ENCODE measurements at regions not wholly inside any gene's neighbourhood (a gene's known extent, or its start where the extent isn't known, plus 50 kb on each side); places are given as distances from the start of the nearest gene placed in this dataset.

DNA sequence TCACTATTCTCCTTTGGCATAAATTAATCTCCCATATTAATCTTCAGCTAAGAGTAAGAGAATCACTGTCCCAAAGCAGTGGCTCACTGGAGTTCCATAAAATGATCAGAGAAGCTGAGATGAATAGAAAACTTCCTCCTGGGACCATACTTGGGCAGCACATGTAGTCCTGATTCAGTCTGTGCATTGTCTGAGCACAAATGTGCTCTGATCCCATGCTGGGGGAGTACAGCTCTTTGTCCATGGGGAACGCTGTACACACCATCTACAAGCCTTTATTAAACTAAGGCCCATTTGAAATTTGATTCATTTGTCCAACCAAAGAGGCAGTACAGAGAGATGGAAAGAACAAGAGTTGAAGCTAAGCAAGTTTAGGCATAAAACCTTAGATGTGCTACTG is 147.4 kb upstream of the PGR start:
- no peak overlapping the region for H2BK5ac ChIP-seq (ENCODE audit: low read depth, low read length)
- H2BK120ac ChIP-seq (replicated peaks; ENCODE audit: low read depth, low read length): no peak overlapping the region
- H3K27ac ChIP-seq (ENCODE audit: low read depth, low read length): no peak overlapping the region
- H3K18ac ChIP-seq (ENCODE audit: extremely low read depth, low read length): no peak overlapping the region
- POLR2A ChIA-PET (ENCODE audit: partially characterized antibody): no interaction called here
- no peak overlapping the region for H4K91ac ChIP-seq (replicated peaks; ENCODE audit: insufficient read length, low read length)
- H3K9me3 ChIP-seq (ENCODE audit: insufficient read depth in 2 of 2, low read depth in 1 of 2, low read length in 1 of 2): no peaks in the 10 kb centered on the region; a peak in 1 of 4 replicates
- no peaks in the 10 kb centered on the region for H3K23me2 ChIP-seq (ENCODE audit: low read depth, low read length)
- no peaks in the 10 kb centered on the region for H3K79me2 ChIP-seq (ENCODE audit: control insufficient read depth in 1 of 2, insufficient read depth in 2 of 2, low read length in 2 of 2)
- H3K14ac ChIP-seq (ENCODE audit: insufficient read length): no peak overlapping the region
- H2BK12ac ChIP-seq (ENCODE audit: low read depth, low read length): no peak overlapping the region
- no peak overlapping the region for H3K23ac ChIP-seq (ENCODE audit: insufficient read length)
- no peak overlapping the region for H3K9ac ChIP-seq (replicated peaks in 1 of 4; ENCODE audit: extremely low read depth in 1 of 4, low read depth in 3 of 4, low read length in 3 of 4)
- H4K5ac ChIP-seq (ENCODE audit: insufficient read length, low read depth, low read length): no peak overlapping the region
- no peak overlapping the region for H3K4ac ChIP-seq (replicated peaks; ENCODE audit: insufficient read length, low read depth, low read length)
- H4K8ac ChIP-seq (ENCODE audit: extremely low read depth, insufficient read depth, low read length): no peak overlapping the region
- DNase-seq (ENCODE audit: low read depth in 1 of 2, low spot score in 2 of 2): no peak
- no peaks in the 10 kb centered on the region for H3K4me1 ChIP-seq (replicated peaks in 1 of 4; ENCODE audit: control insufficient read depth in 3 of 4, insufficient read depth in 4 of 4, low read length in 3 of 4)
- no peak overlapping the region for H3K4me2 ChIP-seq (ENCODE audit: insufficient read depth in 1 of 2, low read depth in 2 of 2, low read length in 2 of 2)
- H3K27me3 ChIP-seq (replicated peaks in 1 of 4; ENCODE audit: control insufficient read depth in 3 of 4, extremely low read depth in 1 of 4, insufficient read depth in 3 of 4, low read length in 3 of 4): no peaks in the 10 kb centered on the region
- H2AFZ ChIP-seq (ENCODE audit: low read length): no peak overlapping the region
- CTCF ChIA-PET (ENCODE audit: partially characterized antibody): no interaction called here
- H3K4me3 ChIP-seq (ENCODE audit: extremely low read depth in 1 of 4, insufficient read depth in 2 of 4, low read depth in 3 of 4, low read length in 4 of 4): no peak overlapping the region
- no peaks in the 10 kb centered on the region for H3K79me1 ChIP-seq (ENCODE audit: low read depth, low read length)
- TF ChIP-seq RNF2 (IDR thresholded peaks at IDR 0.05; ENCODE audit: borderline replicate concordance, low read depth, low read length, missing control alignments, poor library complexity, severe bottlenecking) (no peak), CBX8 (IDR thresholded peaks at IDR 0.05; ENCODE audit: borderline replicate concordance, low read depth, low read length) (no peak), KDM5A (IDR thresholded peaks at IDR 0.05; ENCODE audit: low read length) (no peak), CEBPB (IDR thresholded peaks at IDR 0.05; ENCODE audit: low read depth, low read length) (no peak), ASH2L (IDR thresholded peaks at IDR 0.05; ENCODE audit: low read length) (no peak), KDM4A (IDR thresholded peaks at IDR 0.05; ENCODE audit: low read depth, low read length, severe bottlenecking) (no peak), TBP (IDR thresholded peaks at IDR 0.05; ENCODE audit: low read depth, low read length) (no peak), PHF8 (conservative IDR thresholded peaks at IDR 0.05; ENCODE audit: low read depth, low read length) (no peak), ATF3 (IDR thresholded peaks at IDR 0.05; ENCODE audit: insufficient read depth, low read depth, low read length) (no peak), SUZ12 (IDR thresholded peaks at IDR 0.05; ENCODE audit: low read length) (no peak), CHD1 (IDR thresholded peaks at IDR 0.05; ENCODE audit: low read depth, low read length) (no peak), POU5F1 (IDR thresholded peaks at IDR 0.05; ENCODE audit: low read depth, low read length) (no peak), TEAD4 (IDR thresholded peaks at IDR 0.05; ENCODE audit: low read depth, low read length) (no peak), GTF2F1 (IDR thresholded peaks at IDR 0.05; ENCODE audit: borderline replicate concordance, low read depth, low read length) (no peak)
- no peaks in the 10 kb centered on the region for H4K20me1 ChIP-seq (replicated peaks in 1 of 2; ENCODE audit: control insufficient read depth in 1 of 2, insufficient read depth in 2 of 2, low read length in 2 of 2)
- no peak overlapping the region for H2BK15ac ChIP-seq (ENCODE audit: low read length)
- H3K36me3 ChIP-seq (ENCODE audit: control insufficient read depth in 2 of 4, insufficient read depth in 4 of 4, low read length in 3 of 4): no peaks in the 10 kb centered on the region
- FAIRE-seq: no peak
- no peak overlapping the region for H3K56ac ChIP-seq (replicated peaks; ENCODE audit: insufficient read length, low read depth, low read length)
- WGBS, 2 experiments (ENCODE audit: extremely low coverage in 1 of 2, insufficient coverage in 1 of 2, insufficient read length in 1 of 2, insufficient replicate concordance in 2 of 2, low coverage in 1 of 2, low lambda C conversion rate in 2 of 2, missing lambda C conversion rate in 1 of 2): 100% methylated on average over 1 of the region's 1 CpG; no CpG with 5 or more reads in 1 of the 2 experiments
- H2BK20ac ChIP-seq (ENCODE audit: low read length): no peak overlapping the region
- no peak overlapping the region for H2AK5ac ChIP-seq (ENCODE audit: low read depth, low read length)
